KMS-11 (cell line): ENCODE measurements at regions not wholly inside any gene's neighbourhood (a gene's known extent, or its start where the extent isn't known, plus 50 kb on each side); places are given as distances from the start of the nearest gene placed in this dataset.

Source experiments
- H2AFZ ChIP-seq: fragments of 200-600 bp; sonication (generic); 2 replicates; pipeline ENCODE4 v1.6.1; 2016; ENCODE audit warnings: antibody characterized with exemption, mixed run types, low read depth
- H3K27ac ChIP-seq: fragments of 200-600 bp; sonication (generic); 2 replicates; pipeline ENCODE4 v1.6.1; 2016; ENCODE audit warnings: mild to moderate bottlenecking, mixed run types
- H3K27me3 ChIP-seq: fragments of 200-600 bp; sonication (generic); 2 replicates; pipeline ENCODE4 v1.6.1; 2017; ENCODE audit warnings: mild to moderate bottlenecking, low read depth, mixed run types, moderate library complexity; ENCODE audit not compliant: insufficient read depth
- H3K36me3 ChIP-seq: fragments of 200-600 bp; sonication (generic); 2 replicates; pipeline ENCODE4 v1.6.1; 2017; ENCODE audit warnings: mild to moderate bottlenecking, mixed run types; ENCODE audit not compliant: insufficient read depth
- H3K4me1 ChIP-seq: fragments of 200-600 bp; sonication (generic); 2 replicates; pipeline ENCODE4 v1.6.1; 2016; ENCODE audit warnings: mild to moderate bottlenecking, low read depth, mixed run types; ENCODE audit not compliant: poor library complexity, severe bottlenecking
- H3K4me2 ChIP-seq: fragments of 200-600 bp; sonication (generic); 2 replicates; pipeline ENCODE4 v1.7.0; 2016; ENCODE audit warnings: mild to moderate bottlenecking, mixed run types
- H3K4me3 ChIP-seq: fragments of 200-600 bp; sonication (generic); IDR thresholded peaks from 2 replicates; pipeline ENCODE4 v1.6.1; 2017; ENCODE audit warnings: low read depth, low read length, mixed read lengths; ENCODE audit not compliant: insufficient read depth
- H3K79me2 ChIP-seq: fragments of 200-600 bp; sonication (generic); 2 replicates; pipeline ENCODE4 v1.6.1; 2016; ENCODE audit warnings: low read depth, mixed run types; ENCODE audit not compliant: insufficient read depth
- H3K9ac ChIP-seq: fragments of 200-600 bp; sonication (generic); 2 replicates; pipeline ENCODE4 v1.6.1; 2016; ENCODE audit warnings: mild to moderate bottlenecking, mixed run types
- H4K20me1 ChIP-seq: fragments of 200-600 bp; sonication (generic); 2 replicates; pipeline ENCODE4 v1.6.1; 2016; ENCODE audit warnings: mild to moderate bottlenecking, mixed run types; ENCODE audit not compliant: insufficient read depth
- CTCF ChIP-seq: fragments of 200-600 bp; sonication (generic); conservative IDR thresholded peaks from 2 replicates; pipeline ENCODE4 v1.6.1; 2017; ENCODE audit warnings: low read depth, mild to moderate bottlenecking, antibody characterized with exemption, low read length, moderate library complexity, mixed read lengths

DNA sequence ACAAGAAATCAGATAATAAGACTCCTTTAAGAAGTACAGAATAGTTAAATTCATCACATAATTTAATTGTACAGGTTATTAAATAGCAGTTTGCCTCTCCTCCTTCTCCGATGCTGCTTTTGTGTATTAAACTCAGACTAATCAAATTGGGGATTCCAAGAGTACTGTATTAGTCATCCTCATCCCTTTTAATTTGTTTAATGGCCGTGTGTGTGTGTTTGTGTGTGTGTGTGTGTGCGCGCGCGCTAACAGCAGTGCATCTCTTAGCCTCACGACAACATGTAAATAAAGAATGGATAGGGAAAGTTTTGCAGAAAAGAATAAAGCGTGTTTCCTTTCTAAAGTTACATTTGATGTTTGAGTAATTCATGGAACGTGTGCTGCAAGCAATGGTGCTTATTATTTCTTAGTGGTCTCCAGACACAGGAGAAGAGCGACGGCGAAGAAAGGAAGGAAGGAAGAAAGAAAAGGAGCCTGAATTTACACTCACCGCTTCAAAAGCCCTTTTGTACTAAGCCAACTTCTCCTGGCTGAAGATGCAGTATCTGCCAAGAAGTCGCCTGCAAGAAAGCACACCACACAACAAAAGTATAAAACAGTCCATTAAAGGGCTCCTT, 220.3 kb downstream of the ASCL1 start:
- H3K4me1 ChIP-seq: no peaks in the 10 kb centered on the region
- H3K4me2 ChIP-seq: no peak overlapping the region
- H3K27ac ChIP-seq: no peak overlapping the region
- H3K79me2 ChIP-seq: no peaks in the 10 kb centered on the region
- no peaks in the 10 kb centered on the region for H3K36me3 ChIP-seq
- H3K9ac ChIP-seq: no peak overlapping the region
- H2AFZ ChIP-seq: no peak overlapping the region
- H3K4me3 ChIP-seq: no peak overlapping the region
- H3K27me3 ChIP-seq: no peaks in the 10 kb centered on the region
- H4K20me1 ChIP-seq: no peaks in the 10 kb centered on the region
- no peak for TF ChIP-seq CTCF

DNA sequence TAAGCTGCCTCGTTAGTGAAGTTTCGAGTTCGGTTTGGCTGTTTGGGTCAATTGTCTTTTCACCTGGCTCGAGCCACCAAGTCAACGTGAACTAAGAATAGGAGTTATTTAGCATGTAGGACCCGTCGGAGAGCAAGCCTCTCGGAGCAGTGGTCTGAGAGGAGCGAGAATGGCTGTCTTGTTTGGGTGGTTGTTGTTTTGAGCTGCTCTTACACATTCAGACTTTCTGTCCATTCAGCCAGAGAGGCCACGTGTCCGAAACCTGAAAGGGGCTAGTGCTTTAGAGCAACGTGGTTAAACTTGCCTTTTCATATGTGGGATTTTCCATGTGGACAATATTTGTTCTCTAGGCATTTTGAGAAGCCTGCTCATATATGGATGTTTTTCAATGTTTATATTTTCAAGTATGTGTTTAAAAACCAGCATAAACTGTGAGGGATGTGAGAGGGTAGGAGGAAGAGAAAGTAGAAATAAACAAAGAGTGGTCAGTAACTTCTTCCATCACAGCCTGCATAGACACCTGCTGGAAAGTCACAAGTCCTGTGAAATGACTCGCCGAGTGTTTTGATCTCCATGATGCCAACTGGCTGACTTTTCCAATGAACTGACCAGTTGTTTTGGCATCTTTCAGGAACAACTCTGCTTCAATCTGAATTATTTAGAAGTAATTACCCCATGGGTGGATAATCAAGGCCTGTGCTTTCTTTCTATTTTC, 221.0 kb downstream of the ASCL1 start:
- no peak overlapping the region for H3K4me2 ChIP-seq
- no peaks in the 10 kb centered on the region for H3K36me3 ChIP-seq
- no peak overlapping the region for H2AFZ ChIP-seq

GRCh38 chr12:103181366-103182152, 224.1 kb downstream of the ASCL1 start:
- no peaks in the 10 kb centered on the region for H3K36me3 ChIP-seq
- no peaks in the 10 kb centered on the region for H3K4me1 ChIP-seq
- no peaks in the 10 kb centered on the region for H4K20me1 ChIP-seq
- no peaks in the 10 kb centered on the region for H3K27me3 ChIP-seq
- H3K4me2 ChIP-seq: no peak overlapping the region
- no peak overlapping the region for H3K27ac ChIP-seq
- H3K4me3 ChIP-seq: no peak overlapping the region
- no peaks in the 10 kb centered on the region for H3K79me2 ChIP-seq
- TF ChIP-seq CTCF: no peak
- H3K9ac ChIP-seq: no peak overlapping the region
- no peak overlapping the region for H2AFZ ChIP-seq

More for the DNA sequence above, 221.0 kb downstream of the ASCL1 start:
- H3K27ac ChIP-seq: no peak overlapping the region
- H3K79me2 ChIP-seq: no peaks in the 10 kb centered on the region
- H3K4me3 ChIP-seq: no peak overlapping the region
- H4K20me1 ChIP-seq: no peaks in the 10 kb centered on the region
- no peak for TF ChIP-seq CTCF
- H3K9ac ChIP-seq: no peak overlapping the region
- no peaks in the 10 kb centered on the region for H3K27me3 ChIP-seq
- no peaks in the 10 kb centered on the region for H3K4me1 ChIP-seq

DNA sequence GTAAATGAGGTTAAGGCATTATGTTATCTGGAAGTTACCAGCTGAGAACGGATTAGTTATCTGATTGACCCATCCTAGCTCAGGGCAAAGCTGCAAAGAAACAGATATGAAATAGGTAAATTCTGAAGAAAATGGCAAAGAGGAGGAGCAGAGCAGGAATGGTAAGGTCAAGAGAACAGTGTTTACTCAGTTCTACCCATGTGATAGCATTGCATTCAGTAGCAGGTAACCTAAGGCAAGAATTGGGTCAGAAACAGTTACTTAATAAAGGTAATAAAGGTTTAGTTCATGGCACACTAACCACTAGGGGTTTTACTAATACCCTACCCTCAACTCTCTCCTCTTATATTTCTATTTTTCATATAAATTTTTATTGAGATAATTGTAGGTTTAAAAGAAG, 224.8 kb downstream of the ASCL1 start:
- H3K9ac ChIP-seq: no peak overlapping the region
- H3K79me2 ChIP-seq: no peaks in the 10 kb centered on the region
- no peaks in the 10 kb centered on the region for H3K36me3 ChIP-seq
- H3K4me1 ChIP-seq: no peaks in the 10 kb centered on the region
- no peak overlapping the region for H2AFZ ChIP-seq
- H3K4me3 ChIP-seq: no peak overlapping the region
- no peaks in the 10 kb centered on the region for H4K20me1 ChIP-seq
- no peak for TF ChIP-seq CTCF
- no peaks in the 10 kb centered on the region for H3K27me3 ChIP-seq
- no peak overlapping the region for H3K27ac ChIP-seq
- no peak overlapping the region for H3K4me2 ChIP-seq
